Transverse colon (tissue), 4 donors: ENCODE measurements at regions not wholly inside any gene's neighbourhood (a gene's known extent, or its start where the extent isn't known, plus 50 kb on each side); places are given as distances from the start of the nearest gene placed in this dataset.

Experiments used
- CTCF ChIP-seq, 5 experiments: fragments of 200-600 bp in 3 of 5; fragments of 450-650 bp in 2 of 5; sonication (generic) in 3 of 5; IDR thresholded peaks; 1 replicate in 2 of 5; 2 replicates in 3 of 5; pipeline ENCODE4 v1.5.1; 2016 to 2017; ENCODE audit warnings: antibody characterized with exemption in 5 of 5, inconsistent platforms in 3 of 5, mild to moderate bottlenecking in 2 of 5, moderate library complexity in 1 of 5
- POLR2A ChIP-seq: fragments of 450-650 bp; IDR thresholded peaks from one replicate; pipeline ENCODE4 v1.6.1; 2016; ENCODE audit warnings: antibody characterized with exemption, mild to moderate bottlenecking, moderate library complexity
- POLR2AphosphoS5 ChIP-seq, 3 donors: sonication (generic); formaldehyde crosslinking; IDR thresholded peaks; one replicate each; pipeline ENCODE4 v1.6.1; 2016; ENCODE audit warnings: antibody characterized with exemption in 3 of 3

GRCh38 chr5:6843335-6843734 lies 130.1 kb downstream of the TENT4A start:
- no peak for TF ChIP-seq CTCF (IDR thresholded peaks at IDR 0.05)
- TF ChIP-seq POLR2A = no peak
- no peak for TF ChIP-seq POLR2AphosphoS5 (IDR thresholded peaks at IDR 0.05)
